Keratinocyte (primary cell): ENCODE measurements at regions not wholly inside any gene's neighbourhood (a gene's known extent, or its start where the extent isn't known, plus 50 kb on each side); places are given as distances from the start of the nearest gene placed in this dataset.

ENCODE experiments used
- CTCF ChIP-seq, 3 experiments: IDR thresholded peaks in 1 of 3; conservative IDR thresholded peaks in 1 of 3; optimal IDR thresholded peaks in 1 of 3; 2 replicates in 2 of 3; 3 replicates in 1 of 3; pipeline versions ENCODE3 to v1.5.1; 2011; ENCODE audit warnings: low read length in 3 of 3, mild to moderate bottlenecking in 3 of 3, moderate library complexity in 2 of 3, control low read depth in 1 of 3, inconsistent platforms in 1 of 3; ENCODE audit not compliant: insufficient read depth in 2 of 3; ENCODE audit errors: extremely low read depth in 1 of 3
- EZH2 ChIP-seq: IDR thresholded peaks from one replicate; pipeline ENCODE4 v1.6.1; 2012; ENCODE audit warnings: inconsistent platforms, mild to moderate bottlenecking, low read length, moderate library complexity

GRCh38 chr14:100486025-100486828 lies 101.0 kb downstream of the BEGAIN start:
- TF ChIP-seq CTCF (optimal IDR thresholded peaks at IDR 0.05 in 1 of 3, IDR thresholded peaks at IDR 0.05 in 1 of 3, conservative IDR thresholded peaks at IDR 0.05 in 1 of 3; ENCODE audit: extremely low read depth in 1 of 3, insufficient read depth in 2 of 3, low read length in 3 of 3) (no peak), EZH2 (no peak)
